ENCODE measurements at regions not wholly inside any gene's neighbourhood (a gene's known extent, or its start where the extent isn't known, plus 50 kb on each side); places are given as distances from the start of the nearest gene placed in this dataset.

DNA sequence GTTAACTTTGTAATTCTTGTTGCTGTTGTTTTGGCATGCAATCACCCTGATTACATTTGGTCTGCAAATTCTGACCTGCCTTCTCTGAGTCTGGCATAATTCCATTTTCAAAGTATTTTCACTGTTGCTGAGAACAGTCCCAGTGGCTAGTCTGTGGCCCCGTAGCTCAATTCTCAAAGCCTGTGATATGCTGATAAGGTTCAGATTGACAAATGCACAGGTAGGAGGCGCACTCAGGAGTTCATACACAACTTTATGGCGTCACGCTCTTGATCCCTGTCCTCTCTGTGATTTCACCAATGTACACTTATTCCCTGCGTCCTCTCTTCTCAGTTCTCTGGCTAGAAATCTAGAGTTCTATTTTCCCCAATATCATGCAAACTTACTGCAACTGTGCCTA is 376.6 kb upstream of the SLCO3A1 start:
- no peak for DNase-seq

- DNase-seq = no peak
Measured at GRCh38 chr15:91478717-91479191, 374.8 kb upstream of the SLCO3A1 start.

- no peak for DNase-seq
Measured at GRCh38 chr15:91480426-91480825, 373.1 kb upstream of the SLCO3A1 start.

GRCh38 chr15:91482799-91483198 is 370.7 kb upstream of the SLCO3A1 start:
- no peak for DNase-seq

DNA sequence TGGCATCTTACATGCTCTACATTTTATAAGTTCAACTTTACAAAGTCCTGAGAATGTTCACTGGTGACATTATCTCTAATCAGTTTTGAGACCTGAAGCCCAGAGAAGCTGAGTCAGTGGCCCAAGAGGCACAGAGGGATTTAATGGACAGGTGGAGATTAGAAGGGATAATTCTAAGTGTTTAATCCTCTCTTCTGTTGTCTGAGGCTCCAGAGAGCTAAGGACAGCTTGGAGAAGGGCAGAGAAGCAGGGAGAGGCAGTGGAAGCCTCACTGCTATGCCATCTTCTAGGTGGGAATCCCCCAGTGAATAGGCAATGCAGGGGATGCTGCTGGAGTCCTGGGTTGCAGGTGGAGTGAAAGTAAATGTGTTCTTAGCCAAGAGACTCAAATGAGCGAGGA is 369.4 kb upstream of the SLCO3A1 start:
- no peak for DNase-seq

DNA sequence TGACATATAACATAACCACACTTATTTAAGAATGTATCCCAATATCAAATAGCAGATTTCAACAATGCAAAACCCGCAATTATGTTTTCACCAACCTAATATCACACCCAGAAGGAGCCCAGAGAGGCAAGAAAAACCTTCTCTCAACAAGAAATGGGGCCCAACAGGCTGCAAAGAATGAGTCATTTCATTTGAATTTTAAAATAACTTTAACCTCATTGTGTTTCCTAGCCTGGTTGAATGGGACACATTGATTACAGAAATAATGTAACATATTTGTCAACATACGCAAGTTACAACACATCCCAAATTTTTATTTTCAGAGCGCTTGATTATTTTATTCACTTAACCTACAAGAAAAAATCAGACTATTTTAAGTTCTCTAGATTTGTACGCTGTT is 365.1 kb upstream of the SLCO3A1 start:
- DNase-seq = no peak

DNA sequence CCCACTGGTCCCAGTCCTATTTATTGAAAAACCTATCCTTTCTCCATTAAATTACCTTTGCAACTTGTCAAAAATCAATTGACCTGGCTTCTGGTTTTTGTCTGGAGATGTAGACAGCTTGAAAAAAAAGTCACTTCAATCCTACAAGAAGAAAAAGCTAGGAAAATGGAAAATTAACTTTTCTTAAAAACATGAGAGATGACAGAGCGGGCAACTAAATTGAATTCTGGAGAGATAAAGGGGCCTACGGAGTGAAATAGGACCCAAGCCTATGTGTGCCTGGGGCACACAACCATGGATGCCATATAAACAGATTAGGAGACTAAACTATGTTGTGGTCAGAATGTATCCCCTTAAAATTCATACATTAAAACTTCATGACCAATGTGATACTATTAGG is 363.3 kb upstream of the SLCO3A1 start:
- DNase-seq = no peak

DNA sequence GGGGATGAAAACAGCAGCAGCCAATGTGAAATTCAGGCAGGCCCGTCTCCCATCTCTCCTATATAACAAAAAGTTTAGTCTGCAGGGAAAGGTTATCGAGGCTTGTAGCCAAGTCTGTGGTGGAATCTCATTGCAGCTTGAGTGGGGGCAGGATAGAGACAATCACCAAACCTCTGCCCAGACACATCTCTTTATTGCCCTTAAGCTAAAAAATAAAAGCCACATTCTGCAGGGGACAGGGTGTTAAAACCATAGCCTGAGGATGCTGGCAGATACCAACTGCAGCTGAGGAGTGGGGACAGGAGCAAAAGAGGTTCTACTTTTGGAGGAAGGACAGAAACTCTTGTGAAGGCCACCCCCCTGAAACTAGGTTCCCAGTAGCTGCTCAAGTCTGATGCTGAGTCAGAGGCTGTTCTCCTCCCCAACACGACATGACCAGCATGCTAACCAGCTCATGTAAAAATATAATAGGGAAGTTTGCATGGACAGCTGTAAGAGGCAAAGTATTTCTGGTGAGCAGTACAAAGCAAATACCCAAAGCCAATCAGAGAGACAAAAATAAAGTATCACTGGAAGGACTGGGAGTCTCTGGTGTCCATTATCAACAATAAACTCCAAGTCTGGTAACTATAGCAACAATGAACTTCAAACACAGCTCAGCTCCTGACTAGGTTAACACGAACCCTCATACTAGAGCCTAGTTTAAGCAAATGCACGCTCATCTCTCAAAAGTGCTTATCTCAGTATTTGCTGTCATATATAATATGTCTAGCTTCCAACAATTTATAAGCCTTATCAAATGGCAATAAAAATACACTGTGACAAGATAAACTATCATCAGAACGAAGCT is 362.2 kb upstream of the SLCO3A1 start:
- no peak for DNase-seq

GRCh38 chr15:91496754-91497691 is 356.5 kb upstream of the SLCO3A1 start:
- DNase-seq = no peak

DNA sequence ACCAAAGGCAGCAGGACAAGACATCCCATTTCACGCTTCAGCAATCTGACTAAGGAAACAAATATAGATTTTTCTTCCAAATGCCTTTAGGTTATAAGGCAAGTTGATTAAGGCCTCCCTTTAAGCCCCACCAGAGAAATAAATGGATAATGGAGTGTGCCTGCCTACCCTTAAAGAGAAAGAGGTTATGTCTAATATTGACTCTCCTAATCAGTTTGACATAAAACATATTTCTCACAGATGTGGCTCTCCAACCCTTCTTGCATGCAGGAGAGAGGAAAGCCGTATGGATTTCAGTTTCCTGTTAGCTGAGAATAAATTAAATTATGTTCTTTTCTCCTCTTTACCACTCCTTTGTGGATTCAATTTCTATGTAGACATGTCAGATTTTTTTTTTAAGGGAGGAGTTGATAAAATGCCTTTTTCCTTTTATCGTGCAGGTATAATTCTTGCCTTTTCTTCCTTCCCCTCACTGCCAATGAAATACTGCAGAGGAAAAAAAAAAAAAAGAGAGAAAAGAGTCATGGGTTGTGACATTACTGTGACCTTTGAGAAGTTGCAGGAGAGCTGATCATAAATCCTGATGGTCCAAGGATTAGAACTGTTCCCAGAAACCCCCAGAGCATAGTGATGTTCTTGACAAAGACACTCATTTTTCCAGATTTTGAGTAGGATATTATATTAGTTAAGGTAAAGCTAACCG is 355.3 kb upstream of the SLCO3A1 start:
- no peak for DNase-seq

GRCh38 chr15:91498749-91499062 is 354.8 kb upstream of the SLCO3A1 start:
- DNase-seq = no peak

GRCh38 chr15:91499774-91500383 is 353.6 kb upstream of the SLCO3A1 start:
- no peak for DNase-seq

DNA sequence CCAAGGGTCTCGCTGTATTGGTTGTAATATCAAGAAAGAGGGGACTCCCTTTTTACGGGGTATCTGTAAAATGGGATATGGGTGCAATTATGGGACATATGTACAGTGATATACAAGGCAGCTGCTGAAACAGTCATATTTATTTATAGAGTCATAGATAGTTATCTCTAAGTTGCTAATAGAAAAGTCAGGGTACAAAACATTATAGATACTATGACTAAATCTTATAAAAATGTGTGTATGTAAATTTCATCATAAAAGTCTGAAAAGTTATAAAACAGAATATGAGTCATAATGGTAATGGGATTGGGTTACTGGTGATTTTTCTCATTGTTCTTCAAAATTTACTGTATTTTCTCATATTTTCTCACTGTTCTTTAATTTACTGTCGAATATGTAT is 344.9 kb upstream of the SLCO3A1 start:
- no peak for DNase-seq

DNA sequence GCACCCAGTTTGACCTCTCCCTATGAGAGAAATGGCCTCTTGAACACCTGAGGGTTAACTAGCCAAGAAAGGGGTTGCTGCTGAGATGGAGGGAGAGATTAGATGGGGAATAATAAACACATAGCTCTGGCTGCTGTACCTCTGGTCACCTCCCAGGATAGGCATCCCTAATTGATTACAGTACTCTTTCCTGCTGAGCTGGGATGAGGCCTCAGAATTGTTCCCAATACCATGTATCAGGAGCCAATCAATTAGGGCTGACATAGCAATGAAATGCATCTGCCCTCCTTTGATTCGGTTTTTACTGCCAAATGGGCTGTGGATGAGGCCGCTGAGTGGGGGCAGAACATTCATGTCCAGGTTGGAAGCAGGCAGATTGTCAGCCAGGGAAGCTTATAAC is 339.4 kb upstream of the SLCO3A1 start:
- DNase-seq = no peak

DNA sequence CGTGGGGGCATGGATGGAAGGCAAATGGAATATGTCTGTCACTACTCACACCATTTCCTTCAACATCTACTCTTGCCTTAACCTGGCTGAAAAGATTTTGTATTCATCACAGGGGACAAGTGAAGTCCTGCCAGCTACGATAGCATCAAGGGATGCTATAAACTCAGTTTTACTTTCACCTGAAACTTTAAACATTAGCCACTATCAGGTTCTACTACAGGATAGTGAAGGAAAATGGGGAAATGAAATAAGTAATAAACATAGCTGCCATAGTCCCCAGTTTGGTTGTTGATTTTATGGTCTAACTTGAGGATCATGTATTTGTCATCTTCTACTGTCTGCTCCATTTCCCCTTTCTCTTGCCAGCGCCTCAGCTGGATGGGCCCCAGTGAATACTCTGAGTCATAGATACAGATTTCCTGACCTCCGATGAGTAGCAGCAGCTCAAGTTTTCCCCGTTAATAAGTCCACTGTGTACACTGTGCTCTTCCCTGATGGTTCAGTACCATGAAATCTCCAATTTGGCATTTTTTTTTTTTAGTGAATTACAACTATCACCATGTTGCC is 338.2 kb upstream of the SLCO3A1 start:
- DNase-seq = no peak

- no peak for DNase-seq
Measured at GRCh38 chr15:91516866-91517265, 336.6 kb upstream of the SLCO3A1 start.

- no peak for DNase-seq
Measured at GRCh38 chr15:91517491-91518200, 335.9 kb upstream of the SLCO3A1 start.

DNA sequence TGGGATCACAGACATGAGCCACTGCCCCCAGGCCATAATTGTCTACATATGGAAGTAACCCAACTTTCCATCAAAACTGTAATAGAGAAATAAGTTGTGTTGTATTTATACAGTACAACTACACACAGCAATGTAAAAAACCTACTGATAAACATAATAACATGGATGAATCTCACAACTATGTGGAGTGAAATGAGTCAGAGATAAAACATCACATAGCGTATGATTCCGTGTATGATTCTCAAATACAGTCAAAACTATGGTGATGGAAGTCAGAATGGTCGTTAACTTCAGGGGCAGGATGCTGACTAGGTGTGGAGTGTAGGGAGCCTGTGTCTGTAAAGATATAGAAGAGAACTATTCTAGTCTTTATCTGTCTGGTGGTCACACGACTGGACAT is 332.7 kb upstream of the SLCO3A1 start:
- DNase-seq = no peak

DNA sequence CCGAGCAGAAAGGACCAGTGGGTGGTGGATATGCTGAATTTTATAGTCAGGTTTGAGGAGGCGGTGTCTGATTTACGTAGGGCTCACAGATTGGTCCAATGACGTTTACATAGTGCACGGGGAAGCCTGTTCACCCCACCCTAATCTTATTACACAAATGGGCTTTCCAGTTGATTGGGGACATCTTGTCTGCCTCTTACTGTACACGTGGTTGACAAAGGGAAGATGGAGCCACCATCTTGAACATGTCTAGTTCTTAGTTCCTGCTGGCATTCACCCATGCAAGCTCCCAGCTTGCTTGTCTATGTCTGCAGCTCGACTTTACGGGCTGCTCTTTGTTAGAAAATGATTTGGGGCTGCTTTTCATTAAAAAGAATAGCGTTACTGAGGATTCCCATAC is 332.0 kb upstream of the SLCO3A1 start:
- DNase-seq = no peak

DNA sequence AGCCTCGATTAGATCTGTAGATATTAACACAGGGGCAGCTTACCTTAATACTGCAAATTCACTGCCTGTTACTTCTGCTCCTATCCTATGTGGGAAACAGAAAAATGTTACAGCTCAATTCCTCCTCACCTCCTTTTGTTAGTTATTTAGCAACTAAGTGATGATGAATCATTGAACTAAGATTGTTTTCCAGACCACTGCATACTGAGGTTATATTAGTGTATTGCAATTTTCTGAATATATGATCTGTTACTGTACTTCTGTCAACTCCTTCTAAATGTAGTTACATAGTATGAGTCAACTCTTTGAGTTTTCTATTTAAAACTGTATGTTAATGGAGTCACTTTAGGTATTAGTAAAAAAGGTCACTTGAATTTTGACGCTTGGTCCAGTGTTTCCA is 331.5 kb upstream of the SLCO3A1 start:
- no peak for DNase-seq

- DNase-seq = no peak
Measured at GRCh38 chr15:91522605-91523332, 330.7 kb upstream of the SLCO3A1 start.
